ENCODE measurements at regions not wholly inside any gene's neighbourhood (a gene's known extent, or its start where the extent isn't known, plus 50 kb on each side); places are given as distances from the start of the nearest gene placed in this dataset.

DNA sequence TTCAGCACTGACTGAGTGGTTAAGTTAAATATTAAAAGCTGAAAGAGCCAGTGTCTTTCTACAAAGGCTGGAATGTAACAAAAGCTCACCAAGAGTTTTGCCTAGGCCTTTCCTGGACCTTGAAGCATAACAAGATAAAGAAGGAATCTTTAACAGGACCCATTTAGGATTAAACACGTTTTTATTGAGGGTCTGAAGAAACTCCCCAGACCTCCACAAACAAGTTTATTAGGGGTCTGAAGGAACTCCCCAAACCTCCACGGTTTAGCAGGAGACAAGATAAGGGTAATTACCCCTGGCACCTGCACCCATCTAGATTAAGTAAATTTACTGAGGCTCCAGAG lies 104.0 kb downstream of the ACAA2 start:
- H3K4me3 ChIP-seq (ENCODE audit: low read depth, low read length): no peak overlapping the region
- no peak for DNase-seq (ENCODE audit: low read depth)
- TF ChIP-seq, protein P1, sequence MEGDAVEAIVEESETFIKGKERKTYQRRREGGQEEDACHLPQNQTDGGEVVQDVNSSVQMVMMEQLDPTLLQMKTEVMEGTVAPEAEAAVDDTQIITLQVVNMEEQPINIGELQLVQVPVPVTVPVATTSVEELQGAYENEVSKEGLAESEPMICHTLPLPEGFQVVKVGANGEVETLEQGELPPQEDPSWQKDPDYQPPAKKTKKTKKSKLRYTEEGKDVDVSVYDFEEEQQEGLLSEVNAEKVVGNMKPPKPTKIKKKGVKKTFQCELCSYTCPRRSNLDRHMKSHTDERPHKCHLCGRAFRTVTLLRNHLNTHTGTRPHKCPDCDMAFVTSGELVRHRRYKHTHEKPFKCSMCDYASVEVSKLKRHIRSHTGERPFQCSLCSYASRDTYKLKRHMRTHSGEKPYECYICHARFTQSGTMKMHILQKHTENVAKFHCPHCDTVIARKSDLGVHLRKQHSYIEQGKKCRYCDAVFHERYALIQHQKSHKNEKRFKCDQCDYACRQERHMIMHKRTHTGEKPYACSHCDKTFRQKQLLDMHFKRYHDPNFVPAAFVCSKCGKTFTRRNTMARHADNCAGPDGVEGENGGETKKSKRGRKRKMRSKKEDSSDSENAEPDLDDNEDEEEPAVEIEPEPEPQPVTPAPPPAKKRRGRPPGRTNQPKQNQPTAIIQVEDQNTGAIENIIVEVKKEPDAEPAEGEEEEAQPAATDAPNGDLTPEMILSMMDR (IDR thresholded peaks at IDR 0.05; ENCODE audit: insufficient read depth, low read length): no peak

DNA sequence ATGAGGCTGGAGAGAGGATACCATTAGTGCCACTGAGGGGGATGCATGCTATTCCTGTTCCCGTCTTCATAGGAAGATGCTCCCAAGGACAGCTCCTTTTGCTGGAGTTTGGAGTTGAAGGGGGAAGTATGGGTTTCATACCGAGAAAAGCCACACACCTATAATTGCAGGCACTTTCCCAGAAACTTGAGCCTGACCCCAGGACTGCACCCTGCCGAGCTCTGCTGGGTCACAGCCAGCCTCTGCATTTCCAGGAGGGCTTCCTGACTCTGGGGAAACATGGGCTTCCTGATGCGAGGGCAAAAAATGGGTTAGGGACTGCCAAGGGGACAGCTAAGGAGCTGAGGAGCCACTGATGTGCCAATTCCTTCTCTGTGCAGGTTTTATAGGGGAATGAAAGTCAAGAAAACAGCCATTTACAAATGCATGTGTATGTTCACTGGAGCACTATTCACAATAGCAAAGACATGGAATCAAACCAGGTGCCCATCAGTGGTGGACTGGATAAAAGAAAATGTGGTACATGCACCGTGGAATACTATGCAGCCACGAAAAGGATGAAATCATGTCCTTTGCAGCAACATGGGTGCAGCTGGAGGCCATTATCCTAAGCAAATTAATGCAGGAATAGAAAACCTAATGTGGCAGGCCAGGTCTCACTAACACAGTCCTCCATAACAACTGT lies 104.5 kb downstream of the ACAA2 start:
- no peak overlapping the region for H3K4me3 ChIP-seq (ENCODE audit: low read depth, low read length)
- TF ChIP-seq, protein P1 (IDR thresholded peaks at IDR 0.05; ENCODE audit: insufficient read depth, low read length): no peak

DNA sequence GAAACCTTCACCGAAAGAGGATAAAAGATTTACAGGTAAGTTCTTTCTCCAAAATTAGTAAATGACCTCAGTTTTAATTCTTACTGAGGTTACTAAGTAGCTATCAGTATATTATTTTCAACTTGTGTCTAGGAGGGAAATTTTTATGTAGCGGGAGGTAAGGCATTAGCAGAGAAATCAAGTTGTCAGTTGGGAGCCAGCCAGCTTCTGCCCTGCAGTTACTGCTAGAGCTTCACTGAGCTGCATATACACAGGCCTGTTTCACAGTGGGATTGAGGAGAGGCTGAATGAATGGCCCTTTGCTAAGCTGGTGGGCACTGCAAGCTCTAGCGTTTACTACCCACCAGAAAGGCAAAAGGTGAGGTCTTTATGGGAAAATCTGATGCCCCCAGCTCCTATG lies 105.7 kb downstream of the ACAA2 start:
- no peak overlapping the region for H3K4me3 ChIP-seq (ENCODE audit: low read depth, low read length)
- TF ChIP-seq, protein P1 (IDR thresholded peaks at IDR 0.05; ENCODE audit: insufficient read depth, low read length): no peak
- no peak for DNase-seq (ENCODE audit: low read depth)

More for the DNA sequence above, 104.5 kb downstream of the ACAA2 start:
- DNase-seq (ENCODE audit: low read depth): no peak

DNA sequence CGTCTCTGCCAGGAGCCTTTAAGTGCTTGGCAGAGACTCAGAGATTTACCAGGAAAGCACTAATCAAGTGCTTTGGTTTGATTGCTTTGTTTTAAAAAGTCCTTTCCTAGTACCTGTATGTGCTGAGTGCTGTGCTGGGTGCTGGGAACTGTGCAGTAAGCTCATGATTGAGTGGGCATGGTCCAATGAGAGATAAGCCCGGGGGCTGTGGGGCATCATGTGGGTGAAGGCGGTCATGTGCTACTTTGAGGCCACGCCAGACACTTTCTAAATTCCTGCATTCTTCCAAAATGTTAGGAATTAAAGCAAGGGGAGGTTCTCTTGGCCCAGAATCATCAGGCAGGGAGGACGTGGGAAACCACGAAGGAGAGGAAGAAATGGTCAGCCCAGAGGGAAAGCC lies 109.0 kb downstream of the ACAA2 start:
- no peak overlapping the region for H3K4me3 ChIP-seq (ENCODE audit: low read depth, low read length)
- TF ChIP-seq, protein P1 (IDR thresholded peaks at IDR 0.05; ENCODE audit: insufficient read depth, low read length): no peak
- peak; percentile 86 for DNase-seq (ENCODE audit: low read depth)

DNA sequence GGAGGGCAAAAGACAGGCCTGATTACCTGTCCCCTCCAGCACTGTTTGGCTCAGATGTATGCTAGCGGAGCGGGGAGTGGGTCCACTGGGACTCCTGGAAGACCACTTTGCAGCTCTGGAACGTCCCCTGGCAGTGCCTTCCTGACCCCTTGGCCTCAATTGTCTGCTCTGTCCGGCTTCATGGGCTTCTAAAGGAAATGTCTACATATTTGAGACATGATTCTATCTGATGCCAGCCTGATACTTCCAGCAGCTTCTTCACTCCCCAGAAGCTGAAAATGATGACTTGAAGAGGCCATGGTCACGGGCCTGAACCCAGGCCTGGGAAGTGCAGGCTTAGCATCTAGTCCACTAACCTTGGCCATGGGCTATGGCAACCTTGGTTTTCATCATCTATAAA lies 112.1 kb downstream of the ACAA2 start:
- no peak overlapping the region for H3K4me3 ChIP-seq (ENCODE audit: low read depth, low read length)
- no peak for DNase-seq (ENCODE audit: low read depth)
- TF ChIP-seq, protein P1 (IDR thresholded peaks at IDR 0.05; ENCODE audit: insufficient read depth, low read length): no peak

DNA sequence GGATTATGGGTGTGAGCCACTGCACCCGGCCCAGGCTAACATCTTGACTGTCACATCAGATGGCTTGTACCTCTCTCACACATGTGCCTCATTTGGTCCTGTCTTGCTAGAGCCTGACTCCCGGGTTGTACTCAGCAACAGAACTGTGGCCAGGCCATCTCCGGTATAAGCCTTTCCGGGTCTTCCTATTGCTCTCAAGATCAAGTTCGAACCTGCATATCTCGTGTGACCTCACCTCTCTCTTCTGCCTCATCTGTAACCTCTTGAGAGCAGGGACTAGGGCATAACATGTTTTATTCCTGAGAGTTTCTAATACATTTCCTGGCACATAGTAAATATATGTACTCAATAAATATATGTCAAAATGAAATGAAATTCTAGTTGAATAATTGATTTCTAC lies 114.0 kb downstream of the ACAA2 start:
- TF ChIP-seq, protein P1 (IDR thresholded peaks at IDR 0.05; ENCODE audit: insufficient read depth, low read length): no peak
- no peak overlapping the region for H3K4me3 ChIP-seq (ENCODE audit: low read depth, low read length)
- no peak for DNase-seq (ENCODE audit: low read depth)

DNA sequence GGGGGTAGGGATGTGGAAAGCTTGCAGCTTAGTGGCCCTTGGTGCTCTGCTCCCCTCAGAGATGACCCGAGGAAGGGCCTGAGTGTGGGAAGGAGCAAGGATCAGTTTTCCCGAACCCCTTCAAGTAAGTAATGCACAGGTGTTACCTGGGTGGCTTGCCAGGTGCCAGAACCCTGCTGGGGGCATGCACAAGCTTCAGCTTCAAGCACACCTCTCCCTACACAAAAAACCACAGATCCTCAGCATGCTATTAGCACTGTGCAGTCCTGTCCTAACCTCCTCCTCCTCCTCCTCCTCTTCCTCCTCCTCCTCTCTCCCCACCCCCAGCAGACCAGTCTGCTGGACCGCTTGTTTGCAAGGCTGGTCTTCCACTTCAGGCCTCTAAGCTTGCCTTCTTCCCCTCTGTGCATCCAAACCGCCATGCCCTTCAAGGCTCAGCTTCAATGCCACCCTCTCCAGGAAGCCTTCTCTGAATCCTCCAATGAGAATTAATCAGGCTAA lies 114.8 kb downstream of the ACAA2 start:
- DNase-seq (ENCODE audit: low read depth): no peak
- TF ChIP-seq, protein P1 (IDR thresholded peaks at IDR 0.05; ENCODE audit: insufficient read depth, low read length): no peak
- no peak overlapping the region for H3K4me3 ChIP-seq (ENCODE audit: low read depth, low read length)

Data from fibroblast of the aortic adventitia (primary cell).